Adrenal gland (tissue), 9 donors: ENCODE measurements at regions not wholly inside any gene's neighbourhood (a gene's known extent, or its start where the extent isn't known, plus 50 kb on each side); places are given as distances from the start of the nearest gene placed in this dataset.

Experiments used
- DNase-seq, 7 donors: peaks; one replicate each; pipeline ENCODE4 v3.0.0-alpha.2; 2019 to 2020
- H3K27ac ChIP-seq, 5 donors: fragments of 200-600 bp; sonication (generic) in 4 of 5; 1 replicate in 3 of 5; 2 replicates in 2 of 5; pipeline versions ENCODE4 v1.5.1 to v1.8.0; 2016 to 2020; ENCODE audit warnings: mild to moderate bottlenecking in 1 of 5
- H3K27me3 ChIP-seq: fragments of 200-600 bp; 2 replicates; pipeline ENCODE4 v1.8.0; 2021
- H3K36me3 ChIP-seq, 2 donors: fragments of 200-600 bp; replicated peaks in 1 of 2; 1 replicate in 1 of 2; 2 replicates in 1 of 2; pipeline versions ENCODE4 v1.5.1 to v1.8.0; 2018 to 2022
- H3K4me1 ChIP-seq, 2 donors: fragments of 200-600 bp; replicated peaks in 1 of 2; 1 replicate in 1 of 2; 2 replicates in 1 of 2; pipeline versions ENCODE4 v1.5.1 to v1.8.0; 2018 to 2021
- H3K4me3 ChIP-seq, 4 donors: fragments of 200-600 bp; sonication (generic) in 3 of 4; one replicate each; pipeline ENCODE4 v1.5.1; 2016 to 2018
- H3K9me3 ChIP-seq, 3 donors: fragments of 200-600 bp; sonication (generic) in 1 of 3; replicated peaks in 1 of 3; 1 replicate in 2 of 3; 2 replicates in 1 of 3; pipeline versions ENCODE4 v1.5.1 to v1.8.0; 2016 to 2021
- POLR2A ChIP-seq, 2 donors: fragments of 450-650 bp; IDR thresholded peaks; one replicate each; pipeline ENCODE4 v1.6.1; 2017; ENCODE audit warnings: antibody characterized with exemption in 2 of 2, mild to moderate bottlenecking in 2 of 2, moderate library complexity in 1 of 2
- WGBS, 4 donors: extraction: QIAGEN DNeasy Blood & Tissue Kit in 2 of 4; methylation state at CpG; one replicate each; pipeline versions ENCODE4 v1.1.5 to v1.1.7; 2013 to 2017; 5-methylcytosine and 5-hydroxymethylcytosine counted together
- intact Hi-C, 2 donors: fragments of 100-400 bp; cut with DNase I; formaldehyde crosslinking; loops; one replicate each; pipeline versions ENCODE4 v1.14.1 to v1.15.0; 2022 to 2023
- TF ChIP-seq, protein P1 (sequence below), 6 experiments: fragments of 450-650 bp in 4 of 6; fragments of 200-600 bp in 2 of 6; sonication (generic) in 1 of 6; IDR thresholded peaks; 1 replicate in 5 of 6; 2 replicates in 1 of 6; pipeline versions ENCODE4 v1.5.1 to v1.8.0; 2016 to 2021; ENCODE audit warnings: antibody characterized with exemption in 6 of 6, mild to moderate bottlenecking in 2 of 6, moderate library complexity in 1 of 6
- donor health status: healthy with polysubstance abuse.
- donor health status: Bipolar disorder and iron deficiency.
- donor health status: DM: yes; HTN: yes; CAD: no.
- donor health status: DM: no; HTN: no; CAD: no.
- donor health status: DM: no; HTN: no; CAD: no.

- TF ChIP-seq, protein P1, sequence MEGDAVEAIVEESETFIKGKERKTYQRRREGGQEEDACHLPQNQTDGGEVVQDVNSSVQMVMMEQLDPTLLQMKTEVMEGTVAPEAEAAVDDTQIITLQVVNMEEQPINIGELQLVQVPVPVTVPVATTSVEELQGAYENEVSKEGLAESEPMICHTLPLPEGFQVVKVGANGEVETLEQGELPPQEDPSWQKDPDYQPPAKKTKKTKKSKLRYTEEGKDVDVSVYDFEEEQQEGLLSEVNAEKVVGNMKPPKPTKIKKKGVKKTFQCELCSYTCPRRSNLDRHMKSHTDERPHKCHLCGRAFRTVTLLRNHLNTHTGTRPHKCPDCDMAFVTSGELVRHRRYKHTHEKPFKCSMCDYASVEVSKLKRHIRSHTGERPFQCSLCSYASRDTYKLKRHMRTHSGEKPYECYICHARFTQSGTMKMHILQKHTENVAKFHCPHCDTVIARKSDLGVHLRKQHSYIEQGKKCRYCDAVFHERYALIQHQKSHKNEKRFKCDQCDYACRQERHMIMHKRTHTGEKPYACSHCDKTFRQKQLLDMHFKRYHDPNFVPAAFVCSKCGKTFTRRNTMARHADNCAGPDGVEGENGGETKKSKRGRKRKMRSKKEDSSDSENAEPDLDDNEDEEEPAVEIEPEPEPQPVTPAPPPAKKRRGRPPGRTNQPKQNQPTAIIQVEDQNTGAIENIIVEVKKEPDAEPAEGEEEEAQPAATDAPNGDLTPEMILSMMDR (IDR thresholded peaks at IDR 0.05) = no peak
- Histone ChIP-seq H3K27me3 (no peaks in the 10 kb centered on the region), H3K4me3 (no peak overlapping the region), H3K4me1 (peaks cover 4 to 17% of the 10 kb centered on the region in 2 donors), H3K27ac (no peak overlapping the region), H3K36me3 (no peaks in the 10 kb centered on the region), H3K9me3 (no peaks in the 10 kb centered on the region)
- no peak for DNase-seq
- intact Hi-C loops = no loop called here
- 95 to 99% (median 96%) methylated on average over 7 of the region's 7 CpGs for WGBS, 4 donors
Measured at GRCh38 chr9:82511626-82512025, 523.1 kb downstream of the SPATA31D1 start.

DNA sequence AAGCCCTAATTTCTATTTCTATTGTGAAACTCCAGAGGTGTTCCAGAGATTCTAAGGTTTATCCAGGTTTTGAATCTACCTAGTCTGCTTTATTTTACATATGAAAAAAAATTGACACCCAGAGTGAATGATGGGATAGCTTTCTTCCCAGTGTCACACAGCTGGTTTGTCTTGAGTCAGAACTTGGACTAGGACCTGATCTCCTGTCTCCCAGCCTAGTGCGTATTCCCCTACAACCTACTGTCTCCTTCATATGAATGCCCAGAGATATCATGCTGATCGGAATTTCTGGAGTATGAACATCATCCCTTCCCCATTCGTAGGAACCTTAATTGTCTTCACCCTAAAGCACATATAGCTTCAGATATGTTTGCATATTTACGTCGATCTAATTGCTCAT, 524.2 kb downstream of the SPATA31D1 start:
- no peak overlapping the region for H3K4me3 ChIP-seq
- WGBS, 4 donors = 83 to 91% (median 90%) methylated on average over 5 of the region's 5 CpGs
- H3K4me1 ChIP-seq = peaks cover 4 to 17% of the 10 kb centered on the region in 2 donors
- no peak overlapping the region for H3K27ac ChIP-seq
- H3K27me3 ChIP-seq = no peaks in the 10 kb centered on the region
- H3K36me3 ChIP-seq = no peaks in the 10 kb centered on the region
- H3K9me3 ChIP-seq = no peaks in the 10 kb centered on the region
- TF ChIP-seq POLR2A (IDR thresholded peaks at IDR 0.05) = no peak
- TF ChIP-seq, protein P1 (IDR thresholded peaks at IDR 0.05) = no peak
- DNase-seq = no peak
- intact Hi-C loops = no loop called here

GRCh38 chr9:82513242-82513751, 524.7 kb downstream of the SPATA31D1 start:
- no peaks in the 10 kb centered on the region for H3K27me3 ChIP-seq
- intact Hi-C loops = no loop called here
- no peak overlapping the region for H3K4me3 ChIP-seq
- 17 to 37% (median 29%) methylated on average over 5 of the region's 5 CpGs for WGBS, 4 donors
- peaks cover 4 to 17% of the 10 kb centered on the region in 2 donors for H3K4me1 ChIP-seq
- no peaks in the 10 kb centered on the region for H3K9me3 ChIP-seq
- TF ChIP-seq POLR2A (IDR thresholded peaks at IDR 0.05) = no peak
- TF ChIP-seq, protein P1 (IDR thresholded peaks at IDR 0.05) = no peak
- H3K27ac ChIP-seq = peak overlapping the region in 1 of 5 donors; percentile 59
- no peaks in the 10 kb centered on the region for H3K36me3 ChIP-seq
- DNase-seq = peak in 1 of 7 donors; percentile 6

GRCh38 chr9:82513976-82514735, 525.6 kb downstream of the SPATA31D1 start:
- H3K36me3 ChIP-seq = no peaks in the 10 kb centered on the region
- no peak overlapping the region for H3K27ac ChIP-seq
- H3K27me3 ChIP-seq = no peaks in the 10 kb centered on the region
- WGBS, 4 donors = 42 to 50% (median 46%) methylated on average over 3 of the region's 3 CpGs
- peaks cover 4 to 17% of the 10 kb centered on the region in 2 donors for H3K4me1 ChIP-seq
- DNase-seq = no peak
- no peak overlapping the region for H3K4me3 ChIP-seq
- intact Hi-C loops = no loop called here
- TF ChIP-seq, protein P1 (IDR thresholded peaks at IDR 0.05) = no peak
- no peak for TF ChIP-seq POLR2A (IDR thresholded peaks at IDR 0.05)
- H3K9me3 ChIP-seq = no peaks in the 10 kb centered on the region
